NCI-H2029 (cell line): ENCODE measurements at regions not wholly inside any gene's neighbourhood (a gene's known extent, or its start where the extent isn't known, plus 50 kb on each side); places are given as distances from the start of the nearest gene placed in this dataset.
"Not testable (repeated sequence)": the region's sequence is repeated elsewhere in the genome, so short reads cannot be mapped to it uniquely, and the experiment has no call there.

Experiments used
- DNase-seq: peaks from one replicate; lab custom pipeline; 2025; lab: John Stamatoyannopoulos, UW

DNA sequence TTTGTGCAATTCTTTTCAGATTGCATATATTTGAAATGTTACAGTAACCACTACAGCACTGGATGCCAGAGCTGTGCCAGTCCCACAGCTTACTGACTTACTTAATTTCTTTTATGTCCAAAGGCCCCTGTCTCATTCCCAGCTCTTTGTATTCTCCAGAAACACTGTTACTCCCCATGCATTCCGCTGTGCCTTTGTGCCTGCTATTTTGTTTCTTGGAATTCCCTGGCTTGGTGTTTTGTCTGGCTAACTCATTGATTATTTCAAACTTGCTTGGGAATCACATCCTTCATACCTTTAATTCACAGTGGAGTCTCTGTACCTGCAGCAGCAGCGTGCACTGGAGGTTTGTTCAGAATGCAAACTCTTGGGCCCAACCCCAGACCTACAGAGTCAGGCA, 601.9 kb upstream of the DDX18 start:
- no peak for DNase-seq

GRCh38 chr2:117217145-117217544, 597.3 kb upstream of the DDX18 start:
- no peak for DNase-seq

DNA sequence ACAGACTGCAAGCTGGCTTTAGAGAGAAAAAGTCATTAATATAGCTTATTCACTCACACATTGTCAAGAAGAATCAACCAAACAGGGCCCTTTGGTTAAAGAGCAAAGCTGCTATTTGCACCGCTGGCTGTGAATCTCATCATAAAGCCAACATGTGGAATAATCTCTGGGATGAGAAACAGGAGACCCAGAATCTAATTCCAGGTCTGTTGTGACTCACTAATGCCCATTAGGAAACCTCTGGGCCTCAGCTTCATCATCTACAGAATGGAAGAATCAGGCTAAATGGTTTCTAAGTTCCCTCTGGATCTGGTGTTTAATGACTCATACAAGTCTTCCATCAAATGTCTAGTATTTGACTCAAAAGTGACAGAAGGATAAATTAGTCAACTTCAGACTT, 591.7 kb upstream of the DDX18 start:
- no peak for DNase-seq

DNA sequence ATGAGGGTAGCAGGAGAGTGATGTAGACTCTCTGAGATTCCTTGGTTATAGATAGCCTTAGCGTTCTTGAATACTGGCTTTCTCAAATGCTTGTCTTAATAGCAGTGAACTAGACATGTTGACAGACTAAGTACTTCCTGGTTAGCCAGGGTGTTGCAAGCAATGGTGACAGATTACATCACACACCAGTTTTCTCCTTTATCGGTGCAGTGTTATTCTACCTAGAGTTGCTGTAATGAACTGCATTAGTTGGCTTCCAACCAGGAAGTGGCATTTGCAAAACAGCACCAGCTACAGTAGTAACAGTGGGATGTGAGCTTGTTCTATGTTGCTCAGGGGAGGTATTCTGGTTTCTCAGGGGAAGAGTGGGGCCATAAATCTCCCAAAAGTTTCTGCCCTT, 582.2 kb upstream of the DDX18 start:
- DNase-seq: no peak

DNA sequence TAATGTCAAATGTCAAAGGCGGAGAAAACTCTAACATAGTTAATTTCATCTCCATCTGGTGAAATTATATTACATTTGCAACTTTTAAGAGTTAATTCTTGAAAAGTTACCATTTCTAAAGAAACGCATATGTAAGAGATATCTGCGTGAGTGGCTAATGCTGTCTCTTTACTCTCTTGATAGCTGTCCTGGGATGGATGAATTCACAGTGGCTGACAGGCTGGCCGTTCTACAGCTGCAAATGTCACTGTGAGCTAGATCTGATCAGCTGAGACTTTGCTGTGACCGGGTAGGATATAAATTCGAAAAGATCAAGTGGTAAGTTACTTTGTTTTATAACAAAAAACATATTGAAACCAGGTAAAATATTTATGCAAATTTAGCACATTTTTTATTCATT, 557.1 kb upstream of the DDX18 start:
- no peak for DNase-seq

DNA sequence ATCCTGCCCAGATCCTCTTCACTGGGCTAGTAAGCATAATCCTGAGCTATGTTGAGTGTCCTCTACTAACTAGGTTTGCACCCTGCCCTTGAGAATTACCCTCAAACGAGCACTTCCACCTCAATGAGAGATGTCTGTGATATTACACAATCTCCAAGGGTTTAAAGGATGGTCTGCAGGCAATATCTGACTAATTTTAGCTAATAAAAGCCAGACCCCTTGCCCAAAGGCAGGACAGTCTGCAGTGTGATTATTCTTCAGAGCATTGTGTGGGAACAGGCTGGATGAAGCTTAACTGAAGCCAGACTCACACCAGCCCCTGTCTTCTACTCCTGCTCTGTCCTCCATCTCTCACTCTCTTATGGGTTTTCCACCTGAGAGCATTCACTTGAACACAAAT, 544.9 kb upstream of the DDX18 start:
- no peak for DNase-seq

DNA sequence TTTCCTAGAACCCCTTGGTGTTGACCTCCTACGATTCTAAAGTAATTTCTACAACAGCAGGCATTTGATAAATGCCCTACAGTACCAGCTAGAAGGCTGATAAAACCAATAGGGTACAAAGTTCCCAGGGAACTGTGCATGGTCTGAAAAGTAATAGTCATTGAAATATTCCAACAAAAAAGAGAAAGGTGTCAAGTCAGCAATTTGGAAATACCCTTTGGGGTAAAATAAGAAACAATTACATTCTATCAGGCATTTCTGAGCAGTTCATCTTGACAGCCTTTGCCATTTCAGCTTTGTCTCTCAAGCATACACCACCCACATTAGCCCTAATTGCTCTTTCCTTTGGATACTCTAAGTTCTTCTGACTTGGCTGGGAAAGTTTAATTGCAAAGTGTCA, 542.9 kb upstream of the DDX18 start:
- DNase-seq: no peak

- DNase-seq: no peak
Observed at GRCh38 chr2:117273009-117273671, 541.4 kb upstream of the DDX18 start.

- DNase-seq: no peak
Observed at GRCh38 chr2:117293012-117293411, 521.5 kb upstream of the DDX18 start.

DNA sequence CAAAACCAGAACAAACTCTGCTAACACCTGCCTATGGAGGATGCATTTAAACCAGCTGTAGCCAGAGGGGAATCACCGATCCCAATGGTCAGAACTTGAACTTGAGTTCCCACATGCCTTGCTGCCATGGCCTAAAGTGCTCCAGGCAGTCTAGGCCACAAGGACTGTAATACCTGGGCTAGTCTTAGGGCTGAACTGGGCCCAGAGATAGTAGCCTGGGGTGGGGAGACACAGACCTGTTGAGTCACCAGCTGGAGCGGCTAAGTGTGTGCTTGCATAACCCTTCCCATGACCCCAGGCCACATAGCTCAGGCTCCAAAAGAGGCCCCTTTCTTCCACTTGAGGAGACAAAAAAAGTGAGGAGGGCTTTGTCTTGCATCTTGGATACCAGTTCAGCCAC, 515.0 kb upstream of the DDX18 start:
- no peak for DNase-seq

GRCh38 chr2:117308861-117309770, 505.4 kb upstream of the DDX18 start:
- DNase-seq: no peak

GRCh38 chr2:117321816-117322215, 492.7 kb upstream of the DDX18 start:
- DNase-seq: no peak

GRCh38 chr2:117323331-117323730, 491.2 kb upstream of the DDX18 start:
- no peak for DNase-seq

DNA sequence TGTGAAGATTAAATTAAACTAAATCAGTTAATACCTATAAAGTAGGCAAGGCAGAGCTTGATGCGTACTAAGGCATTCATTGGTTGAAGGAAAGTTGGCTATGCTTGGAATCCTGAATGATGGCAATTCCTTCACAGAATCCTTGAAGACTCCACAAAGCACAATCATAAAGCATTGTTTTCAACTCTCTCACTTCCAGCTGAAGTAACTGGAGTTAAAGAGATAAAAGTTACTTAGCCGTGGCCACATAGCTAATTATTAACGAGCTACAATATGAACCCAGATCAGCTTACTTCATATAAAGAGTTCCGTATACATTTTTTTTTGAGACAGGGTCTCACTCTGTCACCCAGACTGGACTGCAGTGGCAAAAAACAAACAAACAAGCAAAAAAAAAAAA, 483.9 kb upstream of the DDX18 start:
- no peak for DNase-seq

DNA sequence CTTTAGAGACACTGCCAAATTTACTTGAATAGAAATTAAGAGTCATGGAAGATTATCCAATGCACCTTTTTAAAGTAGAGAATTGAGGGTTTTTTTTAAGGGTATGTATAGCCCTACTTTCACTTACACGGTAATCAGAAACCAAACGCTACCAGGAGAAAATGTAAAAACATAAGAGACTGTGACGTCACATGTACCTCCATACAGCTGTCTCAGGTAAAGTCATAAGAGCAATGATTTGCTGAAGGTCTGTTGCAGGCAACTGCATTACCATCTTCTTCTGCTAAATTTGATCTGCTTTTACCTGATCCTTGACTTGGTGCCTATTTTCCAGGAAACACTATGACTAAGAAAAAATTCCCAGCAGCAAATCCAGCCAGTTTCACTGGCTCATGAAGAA, 478.5 kb upstream of the DDX18 start:
- no peak for DNase-seq

GRCh38 chr2:117336496-117336895, 478.0 kb upstream of the DDX18 start:
- no peak for DNase-seq

GRCh38 chr2:117337981-117338380, 476.5 kb upstream of the DDX18 start:
- not testable (repeated sequence) for DNase-seq

- DNase-seq: no peak
Observed at GRCh38 chr2:117339980-117340379, 474.5 kb upstream of the DDX18 start.

GRCh38 chr2:117341690-117342089, 472.8 kb upstream of the DDX18 start:
- DNase-seq: no peak

GRCh38 chr2:117342415-117342814, 472.1 kb upstream of the DDX18 start:
- DNase-seq: no peak

- DNase-seq: no peak
Observed at GRCh38 chr2:117349687-117350086, 464.8 kb upstream of the DDX18 start.

- no peak for DNase-seq
Observed at GRCh38 chr2:117351396-117351795, 463.1 kb upstream of the DDX18 start.

GRCh38 chr2:117359266-117359914, 455.1 kb upstream of the DDX18 start:
- no peak for DNase-seq
